Body of pancreas (tissue), 4 donors: ENCODE measurements at regions not wholly inside any gene's neighbourhood (a gene's known extent, or its start where the extent isn't known, plus 50 kb on each side); places are given as distances from the start of the nearest gene placed in this dataset.

Experiments used
- CTCF ChIP-seq, 7 experiments: fragments of 450-650 bp in 4 of 7; fragments of 200-600 bp in 3 of 7; sonication (generic) in 3 of 7; IDR thresholded peaks; one replicate each; pipeline ENCODE4 v1.5.1; 2016 to 2019; ENCODE audit warnings: antibody characterized with exemption in 7 of 7
- POLR2A ChIP-seq, 3 donors: fragments of 450-650 bp; IDR thresholded peaks; one replicate each; pipeline ENCODE4 v1.6.1; 2016; ENCODE audit warnings: antibody characterized with exemption in 3 of 3, mild to moderate bottlenecking in 2 of 3

GRCh38 chr3:77746048-77746447 lies 706.1 kb downstream of the ROBO2 start:
- no peak for TF ChIP-seq POLR2A (IDR thresholded peaks at IDR 0.05)
- TF ChIP-seq CTCF (IDR thresholded peaks at IDR 0.05): no peak
